SK-N-MC (cell line): ENCODE measurements at regions not wholly inside any gene's neighbourhood (a gene's known extent, or its start where the extent isn't known, plus 50 kb on each side); places are given as distances from the start of the nearest gene placed in this dataset.
A peak's percentile ranks its signal among the peaks of the same experiment; 100 is the strongest.
"Not testable (repeated sequence)": the region's sequence is repeated elsewhere in the genome, so short reads cannot be mapped to it uniquely, and the experiment has no call there.

Experiments used
- DNase-seq: peaks from one replicate; pipeline ENCODE4 v3.0.0-alpha.2; 2011; ENCODE audit warnings: low read depth, low spot score
- H3K27ac ChIP-seq: fragments of 200-600 bp; sonication (generic); 2 replicates; pipeline ENCODE4 v1.5.1; 2016; ENCODE audit warnings: mixed run types
- H3K36me3 ChIP-seq: fragments of 200-600 bp; sonication (generic); 2 replicates; pipeline ENCODE4 v1.6.1; 2017; ENCODE audit warnings: antibody characterized with exemption, low read length, mixed read lengths; ENCODE audit not compliant: insufficient read depth
- H3K4me3 ChIP-seq: fragments of 200-600 bp; sonication (generic); 2 replicates; pipeline ENCODE4 v1.5.1; 2016
- H3K9ac ChIP-seq: fragments of 200-600 bp; sonication (generic); 2 replicates; pipeline ENCODE4 v1.8.0; 2017; ENCODE audit warnings: mixed run types, mixed read lengths; ENCODE audit not compliant: insufficient read length
- H3K9me3 ChIP-seq: fragments of 200-600 bp; sonication (generic); 2 replicates; pipeline ENCODE4 v1.6.1; 2017; ENCODE audit warnings: low read depth, mild to moderate bottlenecking, antibody characterized with exemption, low read length, moderate library complexity, mixed read lengths
- EZH2 ChIP-seq: fragments of 200-600 bp; sonication (generic); IDR thresholded peaks from one replicate; pipeline ENCODE4 v1.6.1; 2017; ENCODE audit warnings: antibody characterized with exemption
- FOXP2 ChIP-seq: optimal IDR thresholded peaks from 2 replicates; pipeline ENCODE3; 2011; ENCODE audit warnings: mild to moderate bottlenecking, moderate library complexity; ENCODE audit not compliant: insufficient read depth; ENCODE audit errors: extremely low read length, control extremely low read depth
- POLR2AphosphoS5 ChIP-seq: IDR thresholded peaks from 2 replicates; pipeline ENCODE4 v1.6.1; 2012; ENCODE audit warnings: mild to moderate bottlenecking, low read depth, low read length, borderline replicate concordance

- Histone ChIP-seq H3K9me3 (no peaks in the 10 kb centered on the region), H3K36me3 (no peaks in the 10 kb centered on the region), H3K27ac (peak overlapping the region; percentile 89), H3K9ac (peak overlapping the region; percentile 10), H3K4me3 (0 out of 2 replicates have a peak overlapping the region, but pooled peaks have one; percentile 25)
- DNase-seq: no peak
- TF ChIP-seq FOXP2: no peak
- no peak; the same call in 1 of the 2 replicates for TF ChIP-seq POLR2AphosphoS5
- TF ChIP-seq EZH2: no peak
Observed at GRCh38 chr3:8298021-8298954, 203.3 kb upstream of the LMCD1 start.

- no peaks in the 10 kb centered on the region for H3K9me3 ChIP-seq
- H3K4me3 ChIP-seq: no peak overlapping the region
- H3K9ac ChIP-seq: peak overlapping the region; percentile 65
- H3K36me3 ChIP-seq: no peaks in the 10 kb centered on the region
- TF ChIP-seq FOXP2: no peak
- TF ChIP-seq POLR2AphosphoS5: no peak
- no peak for TF ChIP-seq EZH2
- H3K27ac ChIP-seq: peak overlapping the region; percentile 80; the same call in 1 of the 2 replicates
- peak; percentile 51 for DNase-seq
Observed at GRCh38 chr3:8301977-8302735, 199.5 kb upstream of the LMCD1 start.

- H3K9me3 ChIP-seq: no peaks in the 10 kb centered on the region
- no peak overlapping the region for H3K9ac ChIP-seq
- DNase-seq: no peak
- peaks cover 5% of the 10 kb centered on the region; the same call in 1 of the 2 replicates for H3K36me3 ChIP-seq
- H3K27ac ChIP-seq: no peak overlapping the region; the same call in 1 of the 2 replicates
- TF ChIP-seq POLR2AphosphoS5 (no peak), EZH2 (no peak), FOXP2 (no peak)
- no peak overlapping the region for H3K4me3 ChIP-seq
Observed at GRCh38 chr3:8303466-8303865, 198.2 kb upstream of the LMCD1 start.

GRCh38 chr3:8305371-8305770 lies 196.3 kb upstream of the LMCD1 start:
- Histone ChIP-seq H3K4me3 (no peak overlapping the region), H3K9ac (no peak overlapping the region), H3K27ac (no peak overlapping the region), H3K9me3 (peaks cover 8% of the 10 kb centered on the region; the same call in 1 of the 2 replicates), H3K36me3 (peaks cover 16% of the 10 kb centered on the region)
- DNase-seq: no peak
- TF ChIP-seq EZH2: no peak
- no peak for TF ChIP-seq FOXP2
- TF ChIP-seq POLR2AphosphoS5: no peak

GRCh38 chr3:8307545-8308110 lies 194.0 kb upstream of the LMCD1 start:
- no peak for TF ChIP-seq POLR2AphosphoS5
- TF ChIP-seq FOXP2: no peak
- no peak for TF ChIP-seq EZH2
- Histone ChIP-seq H3K4me3 (no peak overlapping the region), H3K9ac (no peak overlapping the region), H3K36me3 (peaks cover 16% of the 10 kb centered on the region), H3K9me3 (peaks cover 8% of the 10 kb centered on the region; the same call in 1 of the 2 replicates), H3K27ac (no peak overlapping the region)
- DNase-seq: no peak

- H3K9ac ChIP-seq: no peak overlapping the region
- no peak for TF ChIP-seq FOXP2
- peaks cover 16% of the 10 kb centered on the region for H3K36me3 ChIP-seq
Observed at GRCh38 chr3:8311321-8311720, 190.3 kb upstream of the LMCD1 start.

GRCh38 chr3:8312685-8313084 lies 188.9 kb upstream of the LMCD1 start:
- peaks cover 8% of the 10 kb centered on the region; the same call in 1 of the 2 replicates for H3K9me3 ChIP-seq
- TF ChIP-seq POLR2AphosphoS5 (0 out of 2 replicates have a peak, but pooled peaks have one; percentile 9), EZH2 (no peak)
- peak overlapping the region; percentile 100 for H3K27ac ChIP-seq
- H3K4me3 ChIP-seq: peak overlapping the region; percentile 63
- peaks cover 16% of the 10 kb centered on the region for H3K36me3 ChIP-seq
- H3K9ac ChIP-seq: peak overlapping the region; percentile 62
- DNase-seq: no peak

More at GRCh38 chr3:8311321-8311720, 190.3 kb upstream of the LMCD1 start:
- peak; percentile 92 for DNase-seq
- Histone ChIP-seq H3K27ac (peak overlapping the region; percentile 100), H3K9me3 (peaks cover 8% of the 10 kb centered on the region; the same call in 1 of the 2 replicates), H3K4me3 (no peak overlapping the region; the same call in 1 of the 2 replicates)

GRCh38 chr3:8313560-8314267 lies 187.9 kb upstream of the LMCD1 start:
- Histone ChIP-seq H3K4me3 (no peak overlapping the region), H3K36me3 (peaks cover 10% of the 10 kb centered on the region; the same call in 1 of the 2 replicates), H3K9ac (no peak overlapping the region), H3K27ac (peak overlapping the region; percentile 100), H3K9me3 (peaks cover 8% of the 10 kb centered on the region; the same call in 1 of the 2 replicates)
- TF ChIP-seq POLR2AphosphoS5 (no peak), FOXP2 (no peak), EZH2 (no peak)
- no peak for DNase-seq

- not testable (repeated sequence) for H3K9ac ChIP-seq, H3K36me3 ChIP-seq, DNase-seq, H3K4me3 ChIP-seq, H3K9me3 ChIP-seq
- H3K27ac ChIP-seq: peak overlapping the region; percentile 100
Observed at GRCh38 chr3:8315526-8315925, 186.1 kb upstream of the LMCD1 start.
